ENCODE measurements at regions not wholly inside any gene's neighbourhood (a gene's known extent, or its start where the extent isn't known, plus 50 kb on each side); places are given as distances from the start of the nearest gene placed in this dataset.

DNA sequence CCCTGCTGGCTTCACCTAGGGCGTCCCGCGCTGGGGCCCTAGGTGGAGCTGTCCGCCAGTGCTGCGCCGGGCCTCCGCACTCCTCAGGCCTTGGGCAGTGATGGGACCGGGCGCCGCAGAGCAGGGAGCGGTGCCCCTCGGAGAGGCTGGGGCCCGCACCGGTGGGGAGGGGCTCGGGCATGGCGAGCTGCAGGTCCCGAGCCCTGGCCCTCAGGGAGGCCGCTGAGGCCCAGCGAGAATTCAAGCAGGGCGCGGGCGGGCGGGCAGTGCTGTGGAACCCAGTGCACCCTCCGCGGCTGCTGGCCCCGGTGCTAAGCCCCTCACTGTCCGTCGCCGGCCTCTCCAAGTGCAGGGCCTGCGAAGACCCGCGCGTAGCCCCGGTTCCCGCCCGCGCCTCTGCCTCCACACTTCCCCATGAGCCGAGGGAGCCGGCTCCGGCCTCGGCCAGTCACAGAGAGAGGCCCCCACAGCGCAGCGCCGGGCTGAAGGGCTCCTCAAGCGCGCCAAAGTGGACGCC is 565.1 kb upstream of the NDST4 start:
- Mint-ChIP-seq H3K4me1 (no peaks in the 10 kb centered on the region), H3K9me3 (peaks cover 0 to 2% of the 10 kb centered on the region in 2 experiments; a peak in 2 of 5 replicates), H3K4me3 (no peak overlapping the region), H3K36me3 (ENCODE audit: insufficient read depth in 1 of 3, low read depth in 3 of 3) (peaks cover 0 to 4% (median 3%) of the 10 kb centered on the region in 3 experiments; a peak in 2 of 7 replicates), H3K27me3 (ENCODE audit: low read depth) (no peaks in the 10 kb centered on the region), H3K27ac (no peak overlapping the region)
- Histone ChIP-seq H4K91ac (ENCODE audit: insufficient read length, low read depth, low read length) (no peak overlapping the region), H2BK120ac (ENCODE audit: low read depth, low read length, poor library complexity, severe bottlenecking) (no peak overlapping the region), H3K18ac (ENCODE audit: insufficient read length, low read depth, low read length) (no peak overlapping the region), H3K9me3 (ENCODE audit: control insufficient read depth, low read depth, low read length) (no peaks in the 10 kb centered on the region), H3K23me2 (ENCODE audit: insufficient read length, low read depth, low read length, poor library complexity, severe bottlenecking) (no peaks in the 10 kb centered on the region), H4K5ac (ENCODE audit: insufficient read length, low read depth, low read length) (no peak overlapping the region), H4K20me1 (ENCODE audit: control insufficient read depth, insufficient read depth, insufficient read length) (no peaks in the 10 kb centered on the region), H3K27me3 (ENCODE audit: insufficient read depth, low read length) (no peaks in the 10 kb centered on the region), H3K27ac (ENCODE audit: insufficient read length, low read depth, low read length) (no peak overlapping the region), H3K79me2 (ENCODE audit: insufficient read depth, low read length) (no peaks in the 10 kb centered on the region), H3K14ac (ENCODE audit: insufficient read depth, low read length) (no peak overlapping the region), H2AFZ (ENCODE audit: low read length) (no peak overlapping the region), H3K79me1 (ENCODE audit: insufficient read depth, low read depth, low read length, poor library complexity, severe bottlenecking) (no peaks in the 10 kb centered on the region), H3K4me2 (ENCODE audit: insufficient read depth, insufficient read length, low read length) (no peak overlapping the region), H3K4ac (ENCODE audit: low read depth, low read length) (no peak overlapping the region), H2BK5ac (ENCODE audit: insufficient read length, low read length) (no peak overlapping the region), H2BK15ac (ENCODE audit: low read depth, low read length) (no peak overlapping the region), H3K23ac (ENCODE audit: insufficient read length, low read depth, low read length) (no peak overlapping the region), H4K8ac (replicated peaks; ENCODE audit: insufficient read length, low read depth, low read length) (no peak overlapping the region), H3K9ac (ENCODE audit: extremely low read depth, insufficient read length, low read length) (no peak overlapping the region), H3T11ph (ENCODE audit: low read length) (no peak overlapping the region), H3K4me1 (ENCODE audit: insufficient read depth, low read length) (no peaks in the 10 kb centered on the region), H2BK20ac (ENCODE audit: low read depth, low read length, poor library complexity, severe bottlenecking) (no peak overlapping the region), H2BK12ac (ENCODE audit: insufficient read length, low read depth, low read length) (no peak overlapping the region), H2AK5ac (ENCODE audit: insufficient read length, low read length) (no peak overlapping the region), H3K56ac (ENCODE audit: insufficient read length, low read depth, low read length) (no peak overlapping the region)
- no CpG with 5 or more reads among the region's 47 CpGs for WGBS (ENCODE audit: extremely low coverage, insufficient read length, low lambda C conversion rate)
- DNase-seq, result peak; percentile 29
- TF ChIP-seq CTCF (conservative IDR thresholded peaks at IDR 0.05), result no peak
